ENCODE measurements at regions not wholly inside any gene's neighbourhood (a gene's known extent, or its start where the extent isn't known, plus 50 kb on each side); places are given as distances from the start of the nearest gene placed in this dataset.

GRCh38 chr17:70338946-70339354, 169.6 kb downstream of the KCNJ2 start:
- no peaks in the 10 kb centered on the region for H3K9me3 Mint-ChIP-seq (ENCODE audit: unreplicated experiment)
- peaks cover 6% of the 10 kb centered on the region for H3K4me1 Mint-ChIP-seq (ENCODE audit: insufficient read depth, unreplicated experiment)
- intact Hi-C loops (cut with micrococcal nuclease), result no loop called here
- no peak overlapping the region for H3K27ac Mint-ChIP-seq (ENCODE audit: low read depth, unreplicated experiment)
- H3K36me3 Mint-ChIP-seq (ENCODE audit: insufficient read depth, unreplicated experiment), result no peaks in the 10 kb centered on the region
- H3K4me3 Mint-ChIP-seq (ENCODE audit: unreplicated experiment), result no peak overlapping the region
- no peak for DNase-seq (ENCODE audit: unreplicated experiment)
- POLR2A ChIA-PET, result interaction anchor here (0.7 kb wide), 1 partner anchor 1009 kb away, joined by 3 read pairs; no protein-coding TSS in a partner anchor
- no peaks in the 10 kb centered on the region for H3K27me3 Mint-ChIP-seq (ENCODE audit: insufficient read depth, unreplicated experiment)
- CTCF ChIA-PET, result no interaction called here
- BruUV-seq (replicated peaks), result no TSS peak
- TF ChIP-seq CTCF (IDR thresholded peaks at IDR 0.05; ENCODE audit: unreplicated experiment), result no peak

- Mint-ChIP-seq H3K36me3 (ENCODE audit: insufficient read depth, unreplicated experiment) (no peaks in the 10 kb centered on the region), H3K27me3 (ENCODE audit: insufficient read depth, unreplicated experiment) (no peaks in the 10 kb centered on the region), H3K9me3 (ENCODE audit: unreplicated experiment) (no peaks in the 10 kb centered on the region), H3K4me1 (ENCODE audit: insufficient read depth, unreplicated experiment) (peaks cover 6% of the 10 kb centered on the region), H3K4me3 (ENCODE audit: unreplicated experiment) (no peak overlapping the region), H3K27ac (ENCODE audit: low read depth, unreplicated experiment) (peak overlapping the region; percentile 85)
- DNase-seq (ENCODE audit: unreplicated experiment), result no peak
- intact Hi-C loops (cut with micrococcal nuclease), result no loop called here
- POLR2A ChIA-PET, result interaction anchor here (0.6 kb wide), 1 partner anchor 47 kb away, joined by 3 read pairs; no protein-coding TSS in a partner anchor
- CTCF ChIA-PET, result interaction anchor here (1.1 kb wide), 1 partner anchor 14 kb away, joined by 4 read pairs; no protein-coding TSS in a partner anchor
- TF ChIP-seq CTCF (IDR thresholded peaks at IDR 0.05; ENCODE audit: unreplicated experiment), result no peak
- no TSS peak for BruUV-seq (replicated peaks)
These were observed 173.8 kb downstream of the KCNJ2 start for GRCh38 chr17:70343114-70343513.

GRCh38 chr17:70344386-70345060, 175.2 kb downstream of the KCNJ2 start:
- Mint-ChIP-seq H3K4me1 (ENCODE audit: insufficient read depth, unreplicated experiment) (peaks cover 6% of the 10 kb centered on the region), H3K4me3 (ENCODE audit: unreplicated experiment) (peak overlapping the region; percentile 70), H3K9me3 (ENCODE audit: unreplicated experiment) (no peaks in the 10 kb centered on the region), H3K27ac (ENCODE audit: low read depth, unreplicated experiment) (peak overlapping the region; percentile 85), H3K36me3 (ENCODE audit: insufficient read depth, unreplicated experiment) (no peaks in the 10 kb centered on the region), H3K27me3 (ENCODE audit: insufficient read depth, unreplicated experiment) (no peaks in the 10 kb centered on the region)
- CTCF ChIA-PET, result interaction anchor here (0.7 kb wide), 1 partner anchor 707 kb away, joined by 3 read pairs; no protein-coding TSS in a partner anchor
- TF ChIP-seq CTCF (IDR thresholded peaks at IDR 0.05; ENCODE audit: unreplicated experiment), result no peak
- peak; percentile 25 for DNase-seq (ENCODE audit: unreplicated experiment)
- POLR2A ChIA-PET, result interaction anchor here (0.8 to 1.3 kb wide), 2 partner anchors 9 to 10 kb away, joined by 3 to 5 read pairs; no protein-coding TSS in a partner anchor
- no TSS peak for BruUV-seq (replicated peaks)
- intact Hi-C loops (cut with micrococcal nuclease), result no loop called here

GRCh38 chr17:70345061-70345460, 175.7 kb downstream of the KCNJ2 start:
- Mint-ChIP-seq H3K4me3 (ENCODE audit: unreplicated experiment) (peak overlapping the region; percentile 70), H3K4me1 (ENCODE audit: insufficient read depth, unreplicated experiment) (peaks cover 6% of the 10 kb centered on the region), H3K36me3 (ENCODE audit: insufficient read depth, unreplicated experiment) (no peaks in the 10 kb centered on the region), H3K27ac (ENCODE audit: low read depth, unreplicated experiment) (peak overlapping the region; percentile 85), H3K27me3 (ENCODE audit: insufficient read depth, unreplicated experiment) (no peaks in the 10 kb centered on the region), H3K9me3 (ENCODE audit: unreplicated experiment) (no peaks in the 10 kb centered on the region)
- no peak for TF ChIP-seq CTCF (IDR thresholded peaks at IDR 0.05; ENCODE audit: unreplicated experiment)
- POLR2A ChIA-PET, result interaction anchor here (0.8 kb wide), 1 partner anchor 8 kb away, joined by 3 read pairs; no protein-coding TSS in a partner anchor
- DNase-seq (ENCODE audit: unreplicated experiment), result no peak
- intact Hi-C loops (cut with micrococcal nuclease), result no loop called here
- CTCF ChIA-PET, result interaction anchor here (0.6 kb wide), 1 partner anchor 470 kb away, joined by 4 read pairs; no protein-coding TSS in a partner anchor
- no TSS peak for BruUV-seq (replicated peaks)

All from MCF 10A (cell line).